Mammary epithelial cell (primary cell): ENCODE measurements at regions not wholly inside any gene's neighbourhood (a gene's known extent, or its start where the extent isn't known, plus 50 kb on each side); places are given as distances from the start of the nearest gene placed in this dataset.

Source experiments
- CTCF ChIP-seq, 2 donors: IDR thresholded peaks in 1 of 2; conservative IDR thresholded peaks in 1 of 2; 2 replicates each; pipeline ENCODE4 v1.5.1; 2011 to 2012; ENCODE audit warnings: inconsistent platforms in 2 of 2, low read length in 2 of 2, mild to moderate bottlenecking in 2 of 2, control low read depth in 1 of 2, low read depth in 1 of 2; ENCODE audit not compliant: insufficient read depth in 1 of 2; ENCODE audit errors: extremely low read depth in 1 of 2
- EZH2 ChIP-seq: IDR thresholded peaks from 2 replicates; pipeline ENCODE4 v1.6.1; 2012; ENCODE audit warnings: low read length, inconsistent platforms, borderline replicate concordance

DNA sequence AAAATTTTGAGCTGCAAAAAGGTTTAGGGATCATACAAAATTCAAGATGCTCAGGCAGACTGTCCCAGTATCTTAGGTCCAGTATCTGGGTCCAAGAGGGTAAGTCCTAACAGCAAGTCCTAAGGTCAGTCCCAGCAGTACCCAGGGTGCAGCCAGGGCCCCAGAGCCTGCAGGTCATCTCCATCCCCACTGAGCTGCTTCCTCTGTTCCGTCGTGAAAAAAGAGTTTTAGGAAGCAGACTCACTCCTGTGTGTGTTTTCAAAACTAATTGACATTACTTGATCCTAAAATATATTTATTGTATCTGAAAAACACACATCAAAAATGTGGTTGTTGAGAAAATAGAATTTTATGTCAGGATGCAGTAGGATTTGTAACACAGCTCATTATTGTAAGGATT lies 69.9 kb upstream of the ALKAL2 start:
- TF ChIP-seq CTCF (conservative IDR thresholded peaks at IDR 0.05 in 1 of 2, IDR thresholded peaks at IDR 0.05 in 1 of 2; ENCODE audit: extremely low read depth in 1 of 2, insufficient read depth in 1 of 2, low read depth in 1 of 2, low read length in 2 of 2) (no peak), EZH2 (no peak)
